Mesenchymal stem cell (in vitro differentiated cells and primary cell): ENCODE measurements at regions not wholly inside any gene's neighbourhood (a gene's known extent, or its start where the extent isn't known, plus 50 kb on each side); places are given as distances from the start of the nearest gene placed in this dataset.

Experiments used
- DNase-seq: peaks from one replicate; pipeline ENCODE4 v3.0.0-alpha.2; 2013
- H2AFZ ChIP-seq: one replicate; pipeline ENCODE4 v1.6.1; 2013; ENCODE audit warnings: low read depth, mild to moderate bottlenecking, control low read depth, inconsistent platforms, low read length, moderate library complexity
- H2AK5ac ChIP-seq: 2 replicates; pipeline ENCODE4 v1.6.1; 2013; ENCODE audit warnings: low read length, moderate library complexity, mild to moderate bottlenecking, inconsistent platforms; ENCODE audit not compliant: severe bottlenecking
- H2BK120ac ChIP-seq: one replicate; pipeline ENCODE4 v1.6.1; 2013; ENCODE audit warnings: low read depth, mild to moderate bottlenecking, inconsistent platforms, low read length, moderate library complexity
- H2BK12ac ChIP-seq, 2 experiments: one replicate each; pipeline ENCODE4 v1.6.1; 2013; ENCODE audit warnings: inconsistent platforms in 2 of 2, low read length in 2 of 2, mild to moderate bottlenecking in 2 of 2, moderate library complexity in 2 of 2, control low read depth in 1 of 2
- H2BK15ac ChIP-seq: one replicate; pipeline ENCODE4 v1.6.1; 2013; ENCODE audit warnings: mild to moderate bottlenecking, low read depth, inconsistent platforms; ENCODE audit not compliant: poor library complexity, severe bottlenecking
- H2BK5ac ChIP-seq: 2 replicates; pipeline ENCODE4 v1.6.1; 2013; ENCODE audit warnings: low read depth, mild to moderate bottlenecking, low read length, control low read depth, inconsistent platforms; ENCODE audit not compliant: poor library complexity, severe bottlenecking
- H3K14ac ChIP-seq, 2 experiments: one replicate each; pipeline ENCODE4 v1.6.1; 2013; ENCODE audit warnings: inconsistent platforms in 2 of 2, low read length in 2 of 2, control low read depth in 1 of 2, mild to moderate bottlenecking in 1 of 2, moderate library complexity in 1 of 2
- H3K18ac ChIP-seq, 2 experiments: one replicate each; pipeline ENCODE4 v1.6.1; 2013; ENCODE audit warnings: inconsistent platforms in 2 of 2, low read length in 2 of 2, control low read depth in 1 of 2, low read depth in 1 of 2, mild to moderate bottlenecking in 1 of 2
- H3K23ac ChIP-seq, 2 experiments: one replicate each; pipeline ENCODE4 v1.6.1; 2013; ENCODE audit warnings: inconsistent platforms in 2 of 2, low read length in 2 of 2, mild to moderate bottlenecking in 2 of 2, moderate library complexity in 2 of 2, control low read depth in 1 of 2
- H3K27ac ChIP-seq: 2 replicates; pipeline ENCODE4 v1.5.1; 2013; ENCODE audit warnings: mild to moderate bottlenecking, moderate library complexity, low read length, control low read depth, inconsistent platforms; ENCODE audit not compliant: poor library complexity, severe bottlenecking
- H3K27me3 ChIP-seq, 2 experiments: 2 replicates each; pipeline versions ENCODE4 v1.6.1 to v1.7.0; 2013; ENCODE audit warnings: low read length in 2 of 2, mild to moderate bottlenecking in 2 of 2, moderate library complexity in 2 of 2, control low read depth in 1 of 2, inconsistent platforms in 1 of 2; ENCODE audit not compliant: control insufficient read depth in 1 of 2, insufficient read depth in 1 of 2
- H3K36me3 ChIP-seq, 2 experiments: 2 replicates each; pipeline versions ENCODE4 v1.6.1 to v1.7.0; 2013; ENCODE audit warnings: low read length in 2 of 2, control low read depth in 1 of 2, inconsistent platforms in 1 of 2, low read depth in 1 of 2, mild to moderate bottlenecking in 1 of 2; ENCODE audit not compliant: insufficient read depth in 2 of 2, control insufficient read depth in 1 of 2
- H3K4ac ChIP-seq, 2 experiments: one replicate each; pipeline ENCODE4 v1.6.1; 2013; ENCODE audit warnings: inconsistent platforms in 2 of 2, low read length in 2 of 2, mild to moderate bottlenecking in 2 of 2, moderate library complexity in 2 of 2, control low read depth in 1 of 2, low read depth in 1 of 2
- H3K4me1 ChIP-seq: 2 replicates; pipeline ENCODE4 v1.6.1; 2013; ENCODE audit warnings: low read depth, low read length, control low read depth; ENCODE audit not compliant: control insufficient read depth, insufficient read depth
- H3K4me2 ChIP-seq: 2 replicates; pipeline ENCODE4 v1.6.1; 2013; ENCODE audit warnings: low read length, mild to moderate bottlenecking, inconsistent platforms; ENCODE audit not compliant: poor library complexity, severe bottlenecking
- H3K4me3 ChIP-seq, 2 experiments: 2 replicates each; pipeline versions ENCODE4 v1.5.1 to v1.7.0; 2013; ENCODE audit warnings: low read length in 2 of 2, mild to moderate bottlenecking in 2 of 2, control low read depth in 1 of 2, low read depth in 1 of 2; ENCODE audit not compliant: insufficient read depth in 1 of 2
- H3K79me1 ChIP-seq: replicated peaks from 2 replicates; pipeline ENCODE4 v1.6.1; 2013; ENCODE audit warnings: mild to moderate bottlenecking, control low read depth, low read length, inconsistent platforms; ENCODE audit not compliant: poor library complexity, severe bottlenecking
- H3K9ac ChIP-seq: 2 replicates; pipeline ENCODE4 v1.7.0; 2013; ENCODE audit warnings: mild to moderate bottlenecking, low read length, moderate library complexity
- H3K9me3 ChIP-seq: 2 replicates; pipeline ENCODE4 v1.7.0; 2013; ENCODE audit warnings: mild to moderate bottlenecking, low read length; ENCODE audit not compliant: control insufficient read depth
- H4K8ac ChIP-seq: one replicate; pipeline ENCODE4 v1.6.1; 2013; ENCODE audit warnings: inconsistent platforms, mild to moderate bottlenecking, low read length, moderate library complexity
- H4K91ac ChIP-seq: one replicate; pipeline ENCODE4 v1.6.1; 2013; ENCODE audit warnings: mild to moderate bottlenecking, low read length, inconsistent platforms
- WGBS: methylation state at CpG from one replicate; pipeline ENCODE4 v1.1.7; 2013; ENCODE audit warnings: mixed read lengths; 5-methylcytosine and 5-hydroxymethylcytosine counted together

- Histone ChIP-seq H3K27me3 (no peaks in the 10 kb centered on the region), H2AK5ac (no peak overlapping the region), H3K9ac (no peak overlapping the region), H2BK15ac (no peak overlapping the region), H3K4me2 (no peak overlapping the region), H3K36me3 (no peaks in the 10 kb centered on the region), H3K4me3 (no peak overlapping the region), H2BK12ac (no peak overlapping the region), H2AFZ (no peak overlapping the region), H3K23ac (no peak overlapping the region), H3K14ac (no peak overlapping the region), H3K79me1 (no peaks in the 10 kb centered on the region), H3K18ac (no peak overlapping the region), H2BK120ac (no peak overlapping the region), H4K8ac (no peak overlapping the region), H3K4ac (no peak overlapping the region), H4K91ac (no peak overlapping the region), H2BK5ac (no peak overlapping the region), H3K9me3 (no peaks in the 10 kb centered on the region), H3K27ac (no peak overlapping the region), H3K4me1 (no peaks in the 10 kb centered on the region)
- no peak for DNase-seq
- WGBS: 88% methylated on average over 12 of the region's 12 CpGs
These were observed 161.3 kb downstream of the ASB1 start for GRCh38 chr2:238587776-238588660.

DNA sequence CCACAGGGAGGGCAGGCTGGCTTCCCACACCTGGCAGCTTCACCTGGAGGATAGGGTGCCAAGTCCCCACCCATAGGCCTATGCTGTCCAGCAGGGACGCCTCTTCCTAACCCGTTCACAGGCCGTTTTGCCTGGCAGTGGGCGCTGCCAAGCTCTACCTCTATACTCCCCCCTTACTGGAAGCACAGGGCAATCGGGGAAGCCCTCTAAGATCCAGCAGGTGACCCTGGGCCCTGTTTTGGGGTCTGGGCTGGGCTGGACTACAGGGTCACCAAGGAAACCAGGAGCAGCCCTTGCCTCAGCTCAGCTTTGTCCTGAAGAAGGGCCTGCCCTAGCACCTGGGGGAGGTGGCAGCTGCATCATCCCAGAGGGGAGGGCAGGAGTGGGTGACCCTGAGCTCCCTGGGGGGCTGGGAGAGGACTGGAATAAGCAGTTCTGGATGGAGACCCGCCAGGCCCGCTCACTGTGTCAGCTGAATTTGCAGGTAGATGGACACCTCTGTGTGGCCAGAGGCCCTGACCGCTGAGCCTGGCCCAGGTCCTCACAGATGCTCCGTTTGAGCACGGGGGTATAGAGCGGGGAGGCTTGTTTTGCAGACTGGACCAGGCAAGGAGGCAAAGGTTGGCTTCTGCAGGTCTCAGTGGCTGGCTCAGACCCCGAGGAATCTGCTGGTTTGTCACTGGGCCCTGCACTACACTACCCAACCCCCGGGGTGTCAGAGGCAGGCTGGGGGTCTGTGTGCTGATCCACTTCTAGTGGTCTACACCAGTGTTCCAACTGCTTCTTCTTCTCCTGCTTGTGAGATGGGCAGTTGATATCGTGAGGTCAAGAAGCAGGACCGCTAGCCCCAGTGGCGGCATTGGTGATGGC lies 163.1 kb downstream of the ASB1 start:
- H3K4ac ChIP-seq: no peak overlapping the region
- H3K18ac ChIP-seq: no peak overlapping the region
- no peaks in the 10 kb centered on the region for H3K9me3 ChIP-seq
- H2BK5ac ChIP-seq: no peak overlapping the region
- no peak overlapping the region for H2BK15ac ChIP-seq
- H3K79me1 ChIP-seq: no peaks in the 10 kb centered on the region
- no peak overlapping the region for H2AK5ac ChIP-seq
- H3K27me3 ChIP-seq: no peaks in the 10 kb centered on the region
- no peak overlapping the region for H3K27ac ChIP-seq
- no peaks in the 10 kb centered on the region for H3K4me1 ChIP-seq
- 90% methylated on average over 16 of the region's 16 CpGs for WGBS
- H2BK120ac ChIP-seq: no peak overlapping the region
- DNase-seq: no peak
- no peak overlapping the region for H4K8ac ChIP-seq
- no peaks in the 10 kb centered on the region for H3K36me3 ChIP-seq
- H3K14ac ChIP-seq: no peak overlapping the region
- no peak overlapping the region for H3K4me2 ChIP-seq
- H2AFZ ChIP-seq: no peak overlapping the region
- H3K9ac ChIP-seq: no peak overlapping the region
- no peak overlapping the region for H3K23ac ChIP-seq
- no peak overlapping the region for H2BK12ac ChIP-seq
- H3K4me3 ChIP-seq: no peak overlapping the region
- no peak overlapping the region for H4K91ac ChIP-seq

GRCh38 chr2:238591732-238592131 lies 165.0 kb downstream of the ASB1 start:
- Histone ChIP-seq H3K9ac (no peak overlapping the region), H3K79me1 (no peaks in the 10 kb centered on the region), H3K27me3 (no peaks in the 10 kb centered on the region), H2AFZ (no peak overlapping the region), H2BK5ac (no peak overlapping the region), H4K8ac (no peak overlapping the region), H2BK15ac (no peak overlapping the region), H3K4me3 (no peak overlapping the region), H2AK5ac (no peak overlapping the region), H3K4me1 (peaks cover 5% of the 10 kb centered on the region), H3K4ac (no peak overlapping the region), H4K91ac (no peak overlapping the region), H2BK120ac (no peak overlapping the region), H2BK12ac (no peak overlapping the region), H3K9me3 (no peaks in the 10 kb centered on the region), H3K4me2 (no peak overlapping the region), H3K23ac (no peak overlapping the region), H3K14ac (no peak overlapping the region), H3K36me3 (no peaks in the 10 kb centered on the region), H3K18ac (no peak overlapping the region), H3K27ac (no peak overlapping the region)
- WGBS: 50% methylated on average over 2 of the region's 2 CpGs
- no peak for DNase-seq

- peaks cover 14% of the 10 kb centered on the region for H3K4me1 ChIP-seq
- H3K4ac ChIP-seq: no peak overlapping the region
- H3K27me3 ChIP-seq: no peaks in the 10 kb centered on the region
- H3K9ac ChIP-seq: no peak overlapping the region
- no peak overlapping the region for H3K23ac ChIP-seq
- H3K79me1 ChIP-seq: no peaks in the 10 kb centered on the region
- no peak overlapping the region for H2BK120ac ChIP-seq
- H2BK5ac ChIP-seq: no peak overlapping the region
- H3K4me3 ChIP-seq: no peak overlapping the region
- H3K18ac ChIP-seq: no peak overlapping the region
- H2AFZ ChIP-seq: no peak overlapping the region
- H3K14ac ChIP-seq: no peak overlapping the region
- no peak for DNase-seq
- 56% methylated on average over 6 of the region's 12 CpGs for WGBS
- H3K27ac ChIP-seq: no peak overlapping the region
- no peak overlapping the region for H2BK12ac ChIP-seq
- no peak overlapping the region for H2BK15ac ChIP-seq
- no peak overlapping the region for H2AK5ac ChIP-seq
- no peak overlapping the region for H4K91ac ChIP-seq
- no peak overlapping the region for H3K4me2 ChIP-seq
- H4K8ac ChIP-seq: no peak overlapping the region
- H3K36me3 ChIP-seq: no peaks in the 10 kb centered on the region
- H3K9me3 ChIP-seq: no peaks in the 10 kb centered on the region
These were observed 166.5 kb downstream of the ASB1 start for GRCh38 chr2:238593236-238593635.
